Gastroesophageal sphincter (tissue), 4 donors: ENCODE measurements at regions not wholly inside any gene's neighbourhood (a gene's known extent, or its start where the extent isn't known, plus 50 kb on each side); places are given as distances from the start of the nearest gene placed in this dataset.
A peak's percentile ranks its signal among the peaks of the same experiment; 100 is the strongest.

Experiments
- ATAC-seq: fragments of 150-250 bp; one replicate; pipeline ENCODE4 v1.9.1; 2016; ENCODE audit warnings: mild to moderate bottlenecking, moderate library complexity
- H3K27ac ChIP-seq, 4 donors: fragments of 200-600 bp; sonication (generic) in 3 of 4; 1 replicate in 3 of 4; 2 replicates in 1 of 4; pipeline ENCODE4 v1.5.1; 2016 to 2019
- H3K27me3 ChIP-seq: fragments of 200-600 bp; sonication (generic); one replicate; pipeline ENCODE4 v1.5.1; 2019
- H3K36me3 ChIP-seq, 2 donors: fragments of 200-600 bp; sonication (generic); one replicate each; pipeline ENCODE4 v1.5.1; 2019; ENCODE audit warnings: control low read depth in 1 of 2
- H3K4me1 ChIP-seq, 3 donors: fragments of 200-600 bp; sonication (generic); 1 replicate in 2 of 3; 2 replicates in 1 of 3; pipeline ENCODE4 v1.5.1; 2016 to 2019; ENCODE audit warnings: control low read depth in 2 of 3
- H3K4me3 ChIP-seq, 2 donors: fragments of 200-600 bp; sonication (generic); one replicate each; pipeline ENCODE4 v1.5.1; 2019; ENCODE audit warnings: mild to moderate bottlenecking in 1 of 2, moderate library complexity in 1 of 2
- H3K9me3 ChIP-seq, 3 donors: fragments of 200-600 bp; sonication (generic); one replicate each; pipeline ENCODE4 v1.5.1; 2017 to 2019; ENCODE audit warnings: control low read depth in 2 of 3
- CTCF ChIP-seq, 4 experiments: fragments of 200-600 bp in 2 of 4; fragments of 450-650 bp in 2 of 4; sonication (generic) in 1 of 4; IDR thresholded peaks; one replicate each; pipeline ENCODE4 v1.5.1; 2017 to 2019; ENCODE audit warnings: antibody characterized with exemption in 4 of 4, mild to moderate bottlenecking in 2 of 4, moderate library complexity in 2 of 4
- EP300 ChIP-seq: sonication (generic); formaldehyde crosslinking; IDR thresholded peaks from one replicate; pipeline ENCODE4 v1.6.1; 2017; ENCODE audit warnings: antibody characterized with exemption, mild to moderate bottlenecking
- POLR2A ChIP-seq, 2 donors: fragments of 450-650 bp; IDR thresholded peaks; one replicate each; pipeline ENCODE4 v1.6.1; 2017; ENCODE audit warnings: antibody characterized with exemption in 2 of 2, mild to moderate bottlenecking in 2 of 2, moderate library complexity in 1 of 2
- POLR2AphosphoS5 ChIP-seq: sonication (generic); formaldehyde crosslinking; IDR thresholded peaks from one replicate; pipeline ENCODE4 v1.6.1; 2017; ENCODE audit warnings: antibody characterized with exemption
- WGBS, 2 donors: methylation state at CpG; one replicate each; pipeline ENCODE4 v1.1.5; 2018; ENCODE audit warnings: low coverage in 1 of 2; 5-methylcytosine and 5-hydroxymethylcytosine counted together

GRCh38 chr1:56153276-56153675, 426.1 kb downstream of the PLPP3 start:
- Histone ChIP-seq H3K4me3 (no peak overlapping the region), H3K27ac (no peak overlapping the region), H3K27me3 (no peaks in the 10 kb centered on the region), H3K4me1 (peaks cover 0 to 4% (median 0%) of the 10 kb centered on the region in 3 donors), H3K9me3 (no peaks in the 10 kb centered on the region), H3K36me3 (no peaks in the 10 kb centered on the region)
- no peak for ATAC-seq
- 63 to 87% methylated on average over 2 of the region's 2 CpGs for WGBS, 2 donors
- TF ChIP-seq EP300 (no peak), POLR2AphosphoS5 (no peak), CTCF (IDR thresholded peaks at IDR 0.05) (no peak), POLR2A (IDR thresholded peaks at IDR 0.05) (no peak)

- H3K36me3 ChIP-seq = no peaks in the 10 kb centered on the region
- WGBS, 2 donors = 79 to 81% methylated on average over 3 of the region's 3 CpGs
- H3K27ac ChIP-seq = no peak overlapping the region
- no peaks in the 10 kb centered on the region for H3K27me3 ChIP-seq
- H3K4me1 ChIP-seq = peaks cover 0 to 8% (median 0%) of the 10 kb centered on the region in 3 donors
- H3K9me3 ChIP-seq = no peaks in the 10 kb centered on the region
- TF ChIP-seq CTCF (IDR thresholded peaks at IDR 0.05) (no peak), EP300 (no peak), POLR2A (IDR thresholded peaks at IDR 0.05) (no peak), POLR2AphosphoS5 (no peak)
- no peak overlapping the region for H3K4me3 ChIP-seq
- no peak for ATAC-seq
These were observed 426.7 kb downstream of the PLPP3 start for GRCh38 chr1:56152635-56153034.

DNA sequence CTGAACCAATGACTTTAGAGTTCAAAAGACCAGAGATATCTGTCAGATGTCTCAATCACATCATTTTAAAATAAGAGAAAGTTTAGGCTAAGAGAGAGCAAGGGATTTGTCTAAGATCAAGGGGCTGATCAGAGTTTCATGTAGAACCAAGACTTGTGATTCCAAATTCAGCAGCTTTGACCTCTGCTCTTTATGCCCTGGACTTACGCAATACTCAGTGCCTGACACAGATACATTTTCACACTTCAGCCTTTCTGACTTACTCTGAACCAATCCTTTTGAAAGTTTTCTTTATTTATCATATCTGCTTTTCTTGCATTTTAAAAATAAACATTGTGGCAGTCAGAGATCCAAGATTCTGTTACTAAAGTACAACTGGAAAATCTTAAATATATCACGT, 428.0 kb downstream of the PLPP3 start:
- Histone ChIP-seq H3K36me3 (no peaks in the 10 kb centered on the region), H3K4me3 (no peak overlapping the region), H3K4me1 (peaks cover 3 to 20% (median 9%) of the 10 kb centered on the region in 3 donors), H3K9me3 (no peaks in the 10 kb centered on the region), H3K27ac (no peak overlapping the region), H3K27me3 (no peaks in the 10 kb centered on the region)
- no peak for TF ChIP-seq CTCF (IDR thresholded peaks at IDR 0.05)
- no peak for TF ChIP-seq EP300
- TF ChIP-seq POLR2A (IDR thresholded peaks at IDR 0.05) = no peak
- TF ChIP-seq POLR2AphosphoS5 = no peak
- WGBS, 2 donors = 66 to 89% methylated on average over 1 to 2 of the region's 2 CpGs
- ATAC-seq = no peak

DNA sequence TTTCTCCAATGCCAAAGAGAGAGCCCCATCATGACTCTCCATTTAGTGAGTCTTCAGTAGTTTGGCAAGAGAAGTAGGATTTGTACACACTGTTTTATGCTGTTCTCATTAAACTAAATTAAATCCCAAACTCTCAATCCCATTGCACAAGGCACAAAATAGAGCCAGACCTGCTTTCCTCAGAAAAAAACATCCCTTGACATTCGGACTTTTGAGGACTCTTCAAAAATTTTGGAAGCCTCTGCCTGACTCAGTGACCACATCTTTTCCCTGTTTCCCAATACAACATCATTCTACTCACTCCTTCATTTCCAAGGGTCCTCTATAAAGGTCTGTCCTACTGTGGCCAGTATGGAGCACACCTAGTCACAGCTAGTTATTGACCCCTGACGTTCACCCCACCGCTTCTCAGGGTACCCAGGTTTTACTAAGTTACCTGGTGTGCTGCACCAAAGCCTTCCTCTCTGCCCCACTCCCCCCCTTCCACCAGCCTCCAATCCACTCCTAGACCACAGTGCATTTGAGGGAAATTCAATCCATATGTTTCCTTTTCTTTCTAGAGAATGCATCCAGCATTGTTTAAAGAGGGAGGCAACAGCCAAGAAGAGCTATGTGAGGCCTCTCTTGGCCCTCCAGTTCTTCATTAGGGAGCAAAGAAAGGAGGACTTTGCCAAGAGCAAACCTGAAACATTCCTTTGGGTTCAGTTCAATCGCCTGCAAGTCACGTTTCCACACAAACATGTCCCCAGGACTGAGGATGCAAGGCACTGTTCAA, 428.7 kb downstream of the PLPP3 start:
- no peaks in the 10 kb centered on the region for H3K36me3 ChIP-seq
- peak; percentile 65 for ATAC-seq
- WGBS, 2 donors = 88 to 92% methylated on average over 2 to 5 of the region's 5 CpGs
- H3K4me1 ChIP-seq = peaks cover 3 to 28% (median 11%) of the 10 kb centered on the region in 3 donors
- H3K27me3 ChIP-seq = no peaks in the 10 kb centered on the region
- H3K4me3 ChIP-seq = no peak overlapping the region
- TF ChIP-seq POLR2AphosphoS5 = peak; percentile 19
- TF ChIP-seq CTCF (IDR thresholded peaks at IDR 0.05) = no peak
- H3K9me3 ChIP-seq = no peaks in the 10 kb centered on the region
- H3K27ac ChIP-seq = peak overlapping the region in 1 of 4 donors; percentile 48

DNA sequence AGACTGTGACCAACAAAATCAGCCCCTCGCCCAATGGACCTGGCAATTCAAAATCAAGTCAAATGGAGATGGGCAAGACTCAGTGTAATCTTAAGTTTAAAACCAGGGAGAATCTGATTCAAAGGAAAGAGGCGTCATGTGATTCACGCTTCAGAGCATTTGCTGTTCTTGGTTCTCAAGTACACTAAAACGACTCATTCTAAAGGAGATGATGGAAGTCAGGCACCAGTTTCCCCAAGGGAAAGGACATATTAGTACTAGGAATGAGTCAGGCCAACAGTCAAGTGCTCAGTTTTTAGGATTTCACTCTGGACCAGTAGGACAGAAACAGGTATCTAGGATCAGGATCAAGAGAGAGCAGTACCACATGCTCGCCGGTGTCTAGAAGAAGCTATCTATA, 429.6 kb downstream of the PLPP3 start:
- WGBS, 2 donors = 77 to 88% methylated on average over 6 of the region's 6 CpGs
- no peaks in the 10 kb centered on the region for H3K9me3 ChIP-seq
- no peak overlapping the region for H3K27ac ChIP-seq
- H3K4me3 ChIP-seq = no peak overlapping the region
- H3K36me3 ChIP-seq = no peaks in the 10 kb centered on the region
- H3K4me1 ChIP-seq = peaks cover 3 to 32% (median 11%) of the 10 kb centered on the region in 3 donors
- no peaks in the 10 kb centered on the region for H3K27me3 ChIP-seq
- TF ChIP-seq POLR2AphosphoS5 = no peak
- no peak for TF ChIP-seq POLR2A (IDR thresholded peaks at IDR 0.05)
- no peak for TF ChIP-seq CTCF (IDR thresholded peaks at IDR 0.05)
- no peak for TF ChIP-seq EP300
- no peak for ATAC-seq
